CD4-positive, alpha-beta T cell treated with Interferon alpha-2 for 1 hour (primary cell): ENCODE measurements at regions not wholly inside any gene's neighbourhood (a gene's known extent, or its start where the extent isn't known, plus 50 kb on each side); places are given as distances from the start of the nearest gene placed in this dataset.

Experiments used
- DNase-seq, 2 donors: peaks; one replicate each; pipeline ENCODE4 v3.0.0-alpha.2; 2020 to 2022

GRCh38 chr13:40232311-40233040, 434.0 kb downstream of the FOXO1 start:
- no peak for DNase-seq

- DNase-seq: no peak
Measured at GRCh38 chr13:40233731-40234195, 432.7 kb downstream of the FOXO1 start.

GRCh38 chr13:40235160-40235796, 431.2 kb downstream of the FOXO1 start:
- DNase-seq: no peak

- DNase-seq: no peak
Measured at GRCh38 chr13:40236566-40237168, 429.8 kb downstream of the FOXO1 start.

- DNase-seq: no peak
Measured at GRCh38 chr13:40238761-40239160, 427.7 kb downstream of the FOXO1 start.

GRCh38 chr13:40240293-40240692, 426.1 kb downstream of the FOXO1 start:
- no peak for DNase-seq

- no peak for DNase-seq
Measured at GRCh38 chr13:40241125-40241798, 425.2 kb downstream of the FOXO1 start.

GRCh38 chr13:40243047-40243446, 423.4 kb downstream of the FOXO1 start:
- DNase-seq: no peak

- DNase-seq: no peak
Measured at GRCh38 chr13:40243982-40244381, 422.5 kb downstream of the FOXO1 start.

- DNase-seq: no peak
Measured at GRCh38 chr13:40245567-40245966, 420.9 kb downstream of the FOXO1 start.

GRCh38 chr13:40247845-40248244, 418.6 kb downstream of the FOXO1 start:
- DNase-seq: no peak

GRCh38 chr13:40251343-40252032, 415.0 kb downstream of the FOXO1 start:
- DNase-seq: no peak

GRCh38 chr13:40252241-40252640, 414.2 kb downstream of the FOXO1 start:
- no peak for DNase-seq

GRCh38 chr13:40252676-40253075, 413.8 kb downstream of the FOXO1 start:
- no peak for DNase-seq

GRCh38 chr13:40254394-40254793, 412.0 kb downstream of the FOXO1 start:
- DNase-seq: no peak

GRCh38 chr13:40255551-40255950, 410.9 kb downstream of the FOXO1 start:
- no peak for DNase-seq

- no peak for DNase-seq
Measured at GRCh38 chr13:40259899-40260298, 406.5 kb downstream of the FOXO1 start.

- no peak for DNase-seq
Measured at GRCh38 chr13:40261336-40261735, 405.1 kb downstream of the FOXO1 start.

GRCh38 chr13:40261947-40262346, 404.5 kb downstream of the FOXO1 start:
- DNase-seq: no peak

- DNase-seq: no peak
Measured at GRCh38 chr13:40269086-40269485, 397.4 kb downstream of the FOXO1 start.

GRCh38 chr13:40270726-40271125, 395.7 kb downstream of the FOXO1 start:
- no peak for DNase-seq

- DNase-seq: no peak
Measured at GRCh38 chr13:40271271-40271885, 395.1 kb downstream of the FOXO1 start.
